ENCODE measurements at regions not wholly inside any gene's neighbourhood (a gene's known extent, or its start where the extent isn't known, plus 50 kb on each side); places are given as distances from the start of the nearest gene placed in this dataset.
A peak's percentile ranks its signal among the peaks of the same experiment; 100 is the strongest.

- Histone ChIP-seq H3K4me3 (ENCODE audit: low read length) (no peak overlapping the region), H3K79me2 (ENCODE audit: low read length) (no peaks in the 10 kb centered on the region), H3K9me3 (ENCODE audit: low read length) (no peaks in the 10 kb centered on the region), H3K36me3 (ENCODE audit: low read depth, low read length) (no peaks in the 10 kb centered on the region), H3K9me2 (replicated peaks; ENCODE audit: low read length) (no peaks in the 10 kb centered on the region), H3K27ac (ENCODE audit: low read length) (no peak overlapping the region), H4K20me1 (ENCODE audit: low read length) (no peaks in the 10 kb centered on the region), H3K4me1 (ENCODE audit: insufficient read depth, low read length) (no peaks in the 10 kb centered on the region), H3F3A (ENCODE audit: low read length, unreplicated experiment) (no peaks in the 10 kb centered on the region), H2AFZ (ENCODE audit: low read length) (0 out of 2 replicates have a peak overlapping the region, but pooled peaks have one; percentile 16), H3K9ac (ENCODE audit: low read length) (no peak overlapping the region), H3K27me3 (ENCODE audit: low read length) (no peaks in the 10 kb centered on the region), H3K4me2 (ENCODE audit: low read length) (no peak overlapping the region)
- intact Hi-C loops (cut with micrococcal nuclease): no loop called here
- no TSS peak for BruUV-seq (replicated peaks)
- TF ChIP-seq EZH2 (IDR thresholded peaks at IDR 0.05; ENCODE audit: low read length, unreplicated experiment): no peak
- no peak for TF ChIP-seq CTCF (conservative IDR thresholded peaks at IDR 0.05; ENCODE audit: low read depth, low read length)
- TF ChIP-seq EZH2phosphoT487 (IDR thresholded peaks at IDR 0.05; ENCODE audit: borderline replicate concordance, low read length): no peak
- ChIA-PET CTCF (no interaction called here), POLR2A (ENCODE audit: unreplicated experiment) (no interaction called here)
- ATAC-seq (no peak), DNase-seq (no peak)
These were observed 771.7 kb upstream of the TMEM132C start for GRCh38 chr12:127494961-127495915.

DNA sequence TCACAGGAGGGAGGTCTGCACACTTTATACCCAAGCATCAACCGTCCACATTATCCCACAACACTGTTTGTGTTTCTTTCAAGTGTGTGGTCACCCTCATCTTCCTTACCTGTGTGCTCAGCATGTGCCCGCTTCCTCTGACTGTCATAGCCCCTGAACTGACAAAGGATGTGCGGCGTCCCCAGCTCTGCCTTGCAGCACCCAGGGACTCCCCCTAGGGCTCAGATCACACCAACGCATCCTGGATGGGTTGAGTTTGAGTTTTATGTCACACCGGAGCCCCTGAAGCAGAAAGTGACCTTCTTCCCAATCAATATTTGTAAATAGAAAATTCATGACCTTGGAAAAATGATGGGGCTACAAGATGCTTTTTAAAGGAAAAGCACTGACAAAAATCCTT, 770.7 kb upstream of the TMEM132C start:
- H3K9ac ChIP-seq (ENCODE audit: low read length): no peak overlapping the region
- no peak overlapping the region for H3K4me3 ChIP-seq (ENCODE audit: low read length)
- ATAC-seq: no peak
- BruUV-seq (replicated peaks): no TSS peak
- no peaks in the 10 kb centered on the region for H3F3A ChIP-seq (ENCODE audit: low read length, unreplicated experiment)
- H3K27me3 ChIP-seq (ENCODE audit: low read length): no peaks in the 10 kb centered on the region
- ChIA-PET POLR2A (ENCODE audit: unreplicated experiment) (no interaction called here), CTCF (no interaction called here)
- H2AFZ ChIP-seq (ENCODE audit: low read length): no peak overlapping the region
- H3K9me2 ChIP-seq (replicated peaks; ENCODE audit: low read length): no peaks in the 10 kb centered on the region
- no peaks in the 10 kb centered on the region for H4K20me1 ChIP-seq (ENCODE audit: low read length)
- DNase-seq: no peak
- no peaks in the 10 kb centered on the region for H3K4me1 ChIP-seq (ENCODE audit: insufficient read depth, low read length)
- H3K36me3 ChIP-seq (ENCODE audit: low read depth, low read length): no peaks in the 10 kb centered on the region
- intact Hi-C loops (cut with micrococcal nuclease): no loop called here
- no peak for TF ChIP-seq EZH2phosphoT487 (IDR thresholded peaks at IDR 0.05; ENCODE audit: borderline replicate concordance, low read length)
- peak; percentile 34; the same call in 1 of the 2 replicates for TF ChIP-seq CTCF (conservative IDR thresholded peaks at IDR 0.05; ENCODE audit: low read depth, low read length)
- no peak for TF ChIP-seq EZH2 (IDR thresholded peaks at IDR 0.05; ENCODE audit: low read length, unreplicated experiment)
- H3K27ac ChIP-seq (ENCODE audit: low read length): no peak overlapping the region
- no peak overlapping the region for H3K4me2 ChIP-seq (ENCODE audit: low read length)
- H3K9me3 ChIP-seq (ENCODE audit: low read length): no peaks in the 10 kb centered on the region
- H3K79me2 ChIP-seq (ENCODE audit: low read length): no peaks in the 10 kb centered on the region

DNA sequence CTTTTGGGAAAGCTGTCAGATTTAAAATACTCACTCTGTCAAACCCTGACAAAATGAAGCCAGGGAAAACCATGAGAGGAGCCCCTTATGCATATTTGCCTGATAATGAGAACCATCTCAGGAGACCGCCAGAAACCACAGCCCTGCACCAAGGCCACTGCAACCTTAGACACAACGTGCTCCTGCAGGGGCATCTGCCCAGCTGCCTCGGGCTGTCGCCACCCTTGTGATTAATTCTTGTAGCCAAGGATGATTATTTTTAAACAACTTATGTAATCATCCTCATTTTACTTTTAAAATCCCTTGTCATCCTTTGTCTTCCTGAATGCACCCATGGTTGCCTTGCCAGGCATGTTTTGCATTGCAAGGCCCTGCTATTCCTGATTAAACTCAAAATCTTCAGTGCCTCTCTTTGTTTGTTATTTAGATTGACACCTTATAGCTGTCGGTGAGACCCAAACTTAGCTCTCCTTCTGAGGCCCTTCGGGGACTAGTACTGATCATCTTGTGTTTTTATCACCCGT, 766.4 kb upstream of the TMEM132C start:
- H3K79me2 ChIP-seq (ENCODE audit: low read length): no peaks in the 10 kb centered on the region
- no peaks in the 10 kb centered on the region for H3K9me3 ChIP-seq (ENCODE audit: low read length)
- intact Hi-C loops (cut with micrococcal nuclease): no loop called here
- BruUV-seq (replicated peaks): no TSS peak
- H3K4me2 ChIP-seq (ENCODE audit: low read length): no peak overlapping the region
- no peaks in the 10 kb centered on the region for H3K36me3 ChIP-seq (ENCODE audit: low read depth, low read length)
- DNase-seq (no peak), ATAC-seq (no peak)
- no peak overlapping the region for H3K9ac ChIP-seq (ENCODE audit: low read length)
- H3K27ac ChIP-seq (ENCODE audit: low read length): no peak overlapping the region
- TF ChIP-seq EZH2 (IDR thresholded peaks at IDR 0.05; ENCODE audit: low read length, unreplicated experiment): no peak
- no peaks in the 10 kb centered on the region for H3F3A ChIP-seq (ENCODE audit: low read length, unreplicated experiment)
- no peaks in the 10 kb centered on the region for H3K9me2 ChIP-seq (replicated peaks; ENCODE audit: low read length)
- no peaks in the 10 kb centered on the region for H3K27me3 ChIP-seq (ENCODE audit: low read length)
- POLR2A ChIA-PET (ENCODE audit: unreplicated experiment): no interaction called here
- H3K4me3 ChIP-seq (ENCODE audit: low read length): no peak overlapping the region
- CTCF ChIA-PET: no interaction called here
- H4K20me1 ChIP-seq (ENCODE audit: low read length): no peaks in the 10 kb centered on the region
- no peak overlapping the region for H2AFZ ChIP-seq (ENCODE audit: low read length)
- peaks cover 20% of the 10 kb centered on the region for H3K4me1 ChIP-seq (ENCODE audit: insufficient read depth, low read length)

All from PC-3 (cell line).